OCI-LY1 (cell line): ENCODE measurements at regions not wholly inside any gene's neighbourhood (a gene's known extent, or its start where the extent isn't known, plus 50 kb on each side); places are given as distances from the start of the nearest gene placed in this dataset.

Source experiments
- EZH2 ChIP-seq: fragments of 200-600 bp; sonication (generic), shearing (Covaris generic); IDR thresholded peaks from 2 replicates; pipeline ENCODE4 v1.8.0; 2017; ENCODE audit warnings: borderline replicate concordance, mixed run types, mild to moderate bottlenecking, antibody characterized with exemption, low read length, moderate library complexity, mixed read lengths
- TF ChIP-seq, protein P1 (sequence below): fragments of 200-600 bp; sonication (generic), shearing (Covaris generic); IDR thresholded peaks from 2 replicates; pipeline ENCODE4 v1.5.1; 2017; ENCODE audit warnings: mild to moderate bottlenecking, antibody characterized with exemption, low read length, moderate library complexity, mixed read lengths

DNA sequence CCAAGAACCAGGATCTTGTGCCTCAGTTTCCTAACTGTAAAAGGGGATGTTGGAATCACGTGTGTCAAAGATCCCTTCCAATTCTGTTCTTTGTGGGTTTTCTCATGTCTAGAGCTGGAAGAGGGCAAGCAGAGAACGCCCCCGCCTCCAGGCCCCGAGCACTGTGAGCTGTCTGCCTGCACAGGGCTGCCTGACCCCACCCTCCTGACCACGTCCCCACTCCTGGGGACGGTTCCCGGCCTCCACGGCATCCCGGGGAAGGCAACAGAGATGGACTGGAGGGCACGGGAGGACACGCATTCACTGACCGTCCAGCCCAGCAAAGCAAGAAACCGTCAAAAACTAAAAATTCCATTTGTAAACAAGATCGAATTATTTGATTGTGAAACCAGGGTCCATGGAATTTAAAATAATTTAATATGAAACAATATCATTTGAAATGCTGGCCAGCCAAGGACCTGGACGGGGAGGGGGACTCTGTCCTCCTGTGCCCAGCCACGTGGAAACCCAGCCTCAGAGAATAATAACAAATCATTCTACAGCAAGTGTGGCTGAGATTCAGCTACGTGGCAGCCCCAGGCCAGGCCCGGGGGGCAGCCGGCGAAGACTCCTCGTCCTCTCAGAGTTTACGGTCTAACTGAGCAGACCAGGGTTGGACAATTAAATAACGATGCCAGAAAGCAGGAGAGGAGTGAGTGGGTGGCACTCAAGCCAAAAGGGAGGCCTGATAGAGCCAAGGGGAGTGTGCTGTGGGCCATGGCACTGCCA lies 87.3 kb upstream of the DIO3 start:
- TF ChIP-seq, protein P1, sequence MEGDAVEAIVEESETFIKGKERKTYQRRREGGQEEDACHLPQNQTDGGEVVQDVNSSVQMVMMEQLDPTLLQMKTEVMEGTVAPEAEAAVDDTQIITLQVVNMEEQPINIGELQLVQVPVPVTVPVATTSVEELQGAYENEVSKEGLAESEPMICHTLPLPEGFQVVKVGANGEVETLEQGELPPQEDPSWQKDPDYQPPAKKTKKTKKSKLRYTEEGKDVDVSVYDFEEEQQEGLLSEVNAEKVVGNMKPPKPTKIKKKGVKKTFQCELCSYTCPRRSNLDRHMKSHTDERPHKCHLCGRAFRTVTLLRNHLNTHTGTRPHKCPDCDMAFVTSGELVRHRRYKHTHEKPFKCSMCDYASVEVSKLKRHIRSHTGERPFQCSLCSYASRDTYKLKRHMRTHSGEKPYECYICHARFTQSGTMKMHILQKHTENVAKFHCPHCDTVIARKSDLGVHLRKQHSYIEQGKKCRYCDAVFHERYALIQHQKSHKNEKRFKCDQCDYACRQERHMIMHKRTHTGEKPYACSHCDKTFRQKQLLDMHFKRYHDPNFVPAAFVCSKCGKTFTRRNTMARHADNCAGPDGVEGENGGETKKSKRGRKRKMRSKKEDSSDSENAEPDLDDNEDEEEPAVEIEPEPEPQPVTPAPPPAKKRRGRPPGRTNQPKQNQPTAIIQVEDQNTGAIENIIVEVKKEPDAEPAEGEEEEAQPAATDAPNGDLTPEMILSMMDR, result no peak
- TF ChIP-seq EZH2, result no peak
